ENCODE measurements at regions not wholly inside any gene's neighbourhood (a gene's known extent, or its start where the extent isn't known, plus 50 kb on each side); places are given as distances from the start of the nearest gene placed in this dataset.

- Mint-ChIP-seq H3K27ac (no peak overlapping the region), H3K36me3 (ENCODE audit: low read depth) (no peaks in the 10 kb centered on the region), H3K9me3 (peaks cover 7% of the 10 kb centered on the region), H3K4me1 (ENCODE audit: low read depth) (peaks cover 15% of the 10 kb centered on the region), H3K27me3 (ENCODE audit: insufficient read depth) (no peaks in the 10 kb centered on the region), H3K4me3 (no peak overlapping the region)
- no peak for DNase-seq (ENCODE audit: low spot score)
- intact Hi-C loops (cut with micrococcal nuclease) = no loop called here
These were observed 114.2 kb upstream of the ARHGAP5 start for GRCh38 chr14:31962920-31963319.

GRCh38 chr14:31963587-31963986 lies 113.5 kb upstream of the ARHGAP5 start:
- peaks cover 15% of the 10 kb centered on the region for H3K4me1 Mint-ChIP-seq (ENCODE audit: low read depth)
- no peak for DNase-seq (ENCODE audit: low spot score)
- no peaks in the 10 kb centered on the region for H3K36me3 Mint-ChIP-seq (ENCODE audit: low read depth)
- no peak overlapping the region for H3K27ac Mint-ChIP-seq
- no peak overlapping the region for H3K4me3 Mint-ChIP-seq
- H3K9me3 Mint-ChIP-seq = peaks cover 7% of the 10 kb centered on the region
- intact Hi-C loops (cut with micrococcal nuclease) = no loop called here
- no peaks in the 10 kb centered on the region for H3K27me3 Mint-ChIP-seq (ENCODE audit: insufficient read depth)

GRCh38 chr14:31964490-31964889 lies 112.6 kb upstream of the ARHGAP5 start:
- Mint-ChIP-seq H3K27ac (no peak overlapping the region), H3K36me3 (ENCODE audit: low read depth) (no peaks in the 10 kb centered on the region), H3K27me3 (ENCODE audit: insufficient read depth) (peaks cover under 1% of the 10 kb centered on the region), H3K9me3 (peaks cover 7% of the 10 kb centered on the region), H3K4me3 (no peak overlapping the region), H3K4me1 (ENCODE audit: low read depth) (peaks cover 15% of the 10 kb centered on the region)
- DNase-seq (ENCODE audit: low spot score) = no peak
- intact Hi-C loops (cut with micrococcal nuclease) = no loop called here

- Mint-ChIP-seq H3K36me3 (ENCODE audit: low read depth) (no peaks in the 10 kb centered on the region), H3K4me1 (ENCODE audit: low read depth) (peaks cover 15% of the 10 kb centered on the region), H3K4me3 (no peak overlapping the region), H3K27me3 (ENCODE audit: insufficient read depth) (peaks cover 1% of the 10 kb centered on the region), H3K9me3 (peaks cover 5% of the 10 kb centered on the region), H3K27ac (no peak overlapping the region)
- intact Hi-C loops (cut with micrococcal nuclease) = no loop called here
- no peak for DNase-seq (ENCODE audit: low spot score)
These were observed 111.9 kb upstream of the ARHGAP5 start for GRCh38 chr14:31965071-31965734.

- intact Hi-C loops (cut with micrococcal nuclease) = no loop called here
- Mint-ChIP-seq H3K36me3 (ENCODE audit: low read depth) (no peaks in the 10 kb centered on the region), H3K4me1 (ENCODE audit: low read depth) (peaks cover 15% of the 10 kb centered on the region), H3K27me3 (ENCODE audit: insufficient read depth) (peaks cover 1% of the 10 kb centered on the region), H3K9me3 (peaks cover 5% of the 10 kb centered on the region), H3K27ac (no peak overlapping the region), H3K4me3 (no peak overlapping the region)
- DNase-seq (ENCODE audit: low spot score) = no peak
These were observed 111.1 kb upstream of the ARHGAP5 start for GRCh38 chr14:31965735-31966598.

- H3K4me3 Mint-ChIP-seq = no peak overlapping the region
- H3K9me3 Mint-ChIP-seq = peaks cover 10% of the 10 kb centered on the region
- DNase-seq (ENCODE audit: low spot score) = no peak
- peaks cover 1% of the 10 kb centered on the region for H3K27me3 Mint-ChIP-seq (ENCODE audit: insufficient read depth)
- H3K4me1 Mint-ChIP-seq (ENCODE audit: low read depth) = peaks cover 15% of the 10 kb centered on the region
- no peaks in the 10 kb centered on the region for H3K36me3 Mint-ChIP-seq (ENCODE audit: low read depth)
- no peak overlapping the region for H3K27ac Mint-ChIP-seq
- intact Hi-C loops (cut with micrococcal nuclease) = no loop called here
These were observed 110.0 kb upstream of the ARHGAP5 start for GRCh38 chr14:31966896-31967668.

- Mint-ChIP-seq H3K27ac (no peak overlapping the region), H3K4me3 (no peak overlapping the region), H3K27me3 (ENCODE audit: insufficient read depth) (peaks cover 3% of the 10 kb centered on the region), H3K36me3 (ENCODE audit: low read depth) (no peaks in the 10 kb centered on the region), H3K4me1 (ENCODE audit: low read depth) (peaks cover 15% of the 10 kb centered on the region), H3K9me3 (peaks cover 11% of the 10 kb centered on the region)
- intact Hi-C loops (cut with micrococcal nuclease) = no loop called here
- no peak for DNase-seq (ENCODE audit: low spot score)
These were observed 109.5 kb upstream of the ARHGAP5 start for GRCh38 chr14:31967669-31967975.

GRCh38 chr14:31968107-31968810 lies 108.8 kb upstream of the ARHGAP5 start:
- intact Hi-C loops (cut with micrococcal nuclease) = no loop called here
- peaks cover 11% of the 10 kb centered on the region for H3K9me3 Mint-ChIP-seq
- H3K4me3 Mint-ChIP-seq = no peak overlapping the region
- no peaks in the 10 kb centered on the region for H3K36me3 Mint-ChIP-seq (ENCODE audit: low read depth)
- H3K27ac Mint-ChIP-seq = no peak overlapping the region
- H3K27me3 Mint-ChIP-seq (ENCODE audit: insufficient read depth) = peaks cover 4% of the 10 kb centered on the region
- H3K4me1 Mint-ChIP-seq (ENCODE audit: low read depth) = peaks cover 15% of the 10 kb centered on the region
- DNase-seq (ENCODE audit: low spot score) = no peak

GRCh38 chr14:31968956-31969698 lies 108.0 kb upstream of the ARHGAP5 start:
- intact Hi-C loops (cut with micrococcal nuclease) = no loop called here
- Mint-ChIP-seq H3K4me3 (no peak overlapping the region), H3K9me3 (peaks cover 11% of the 10 kb centered on the region), H3K27me3 (ENCODE audit: insufficient read depth) (peaks cover 4% of the 10 kb centered on the region), H3K36me3 (ENCODE audit: low read depth) (no peaks in the 10 kb centered on the region), H3K4me1 (ENCODE audit: low read depth) (peaks cover 15% of the 10 kb centered on the region), H3K27ac (no peak overlapping the region)
- DNase-seq (ENCODE audit: low spot score) = no peak

- Mint-ChIP-seq H3K4me3 (no peak overlapping the region), H3K36me3 (ENCODE audit: low read depth) (no peaks in the 10 kb centered on the region), H3K9me3 (peaks cover 11% of the 10 kb centered on the region), H3K4me1 (ENCODE audit: low read depth) (peaks cover 15% of the 10 kb centered on the region), H3K27me3 (ENCODE audit: insufficient read depth) (peaks cover 4% of the 10 kb centered on the region), H3K27ac (no peak overlapping the region)
- intact Hi-C loops (cut with micrococcal nuclease) = no loop called here
- DNase-seq (ENCODE audit: low spot score) = no peak
These were observed 107.3 kb upstream of the ARHGAP5 start for GRCh38 chr14:31969699-31970240.

GRCh38 chr14:31970744-31971143 lies 106.4 kb upstream of the ARHGAP5 start:
- Mint-ChIP-seq H3K27ac (no peak overlapping the region), H3K9me3 (peaks cover 11% of the 10 kb centered on the region), H3K4me3 (no peak overlapping the region), H3K4me1 (ENCODE audit: low read depth) (peaks cover 10% of the 10 kb centered on the region), H3K36me3 (ENCODE audit: low read depth) (no peaks in the 10 kb centered on the region), H3K27me3 (ENCODE audit: insufficient read depth) (peaks cover 4% of the 10 kb centered on the region)
- intact Hi-C loops (cut with micrococcal nuclease) = no loop called here
- DNase-seq (ENCODE audit: low spot score) = no peak

- intact Hi-C loops (cut with micrococcal nuclease) = no loop called here
- Mint-ChIP-seq H3K4me3 (no peak overlapping the region), H3K27me3 (ENCODE audit: insufficient read depth) (peaks cover 4% of the 10 kb centered on the region), H3K9me3 (peaks cover 11% of the 10 kb centered on the region), H3K27ac (no peak overlapping the region), H3K4me1 (ENCODE audit: low read depth) (peaks cover under 1% of the 10 kb centered on the region), H3K36me3 (ENCODE audit: low read depth) (no peaks in the 10 kb centered on the region)
- DNase-seq (ENCODE audit: low spot score) = no peak
These were observed 105.5 kb upstream of the ARHGAP5 start for GRCh38 chr14:31971612-31972011.
